GM21723 (cell line): ENCODE measurements at regions not wholly inside any gene's neighbourhood (a gene's known extent, or its start where the extent isn't known, plus 50 kb on each side); places are given as distances from the start of the nearest gene placed in this dataset.

Experiments used
- ATAC-seq: cut with Tn5 transposase; IDR thresholded peaks from one replicate; pipeline ENCODE4 v1.9.1; 2021; ENCODE audit warnings: mild to moderate bottlenecking, moderate library complexity; ENCODE audit not compliant: unreplicated experiment

GRCh38 chr4:35965300-35965699 is 279.0 kb downstream of the ARAP2 start:
- ATAC-seq, result no peak

GRCh38 chr4:35966566-35966965 is 277.7 kb downstream of the ARAP2 start:
- no peak for ATAC-seq

GRCh38 chr4:35970366-35970960 is 273.9 kb downstream of the ARAP2 start:
- peak; percentile 64 for ATAC-seq

GRCh38 chr4:35972814-35973213 is 271.5 kb downstream of the ARAP2 start:
- no peak for ATAC-seq

GRCh38 chr4:35975617-35976355 is 268.5 kb downstream of the ARAP2 start:
- no peak for ATAC-seq

- ATAC-seq, result no peak
Observed at GRCh38 chr4:35978551-35978950, 265.8 kb downstream of the ARAP2 start.

- ATAC-seq, result no peak
Observed at GRCh38 chr4:35982318-35982717, 262.0 kb downstream of the ARAP2 start.

GRCh38 chr4:35986537-35986936 is 257.8 kb downstream of the ARAP2 start:
- no peak for ATAC-seq

- no peak for ATAC-seq
Observed at GRCh38 chr4:35993606-35994005, 250.7 kb downstream of the ARAP2 start.

GRCh38 chr4:36000941-36001557 is 243.3 kb downstream of the ARAP2 start:
- ATAC-seq, result no peak

- ATAC-seq, result no peak
Observed at GRCh38 chr4:36003051-36003450, 241.3 kb downstream of the ARAP2 start.

- ATAC-seq, result no peak
Observed at GRCh38 chr4:36004204-36004851, 240.0 kb downstream of the ARAP2 start.

GRCh38 chr4:36006226-36006625 is 238.1 kb downstream of the ARAP2 start:
- ATAC-seq, result no peak

GRCh38 chr4:36010397-36010929 is 233.9 kb downstream of the ARAP2 start:
- ATAC-seq, result no peak

GRCh38 chr4:36011381-36011780 is 232.9 kb downstream of the ARAP2 start:
- ATAC-seq, result no peak

GRCh38 chr4:36012503-36012902 is 231.8 kb downstream of the ARAP2 start:
- ATAC-seq, result no peak

- no peak for ATAC-seq
Observed at GRCh38 chr4:36013206-36013605, 231.1 kb downstream of the ARAP2 start.
